BE2C (cell line): ENCODE measurements at regions not wholly inside any gene's neighbourhood (a gene's known extent, or its start where the extent isn't known, plus 50 kb on each side); places are given as distances from the start of the nearest gene placed in this dataset.

ENCODE experiments used
- DNase-seq: peaks from one replicate; pipeline ENCODE4 v3.0.0-alpha.2; 2020
- H3K27me3 ChIP-seq: fragments of 250-450 bp; sonication (Bioruptor Pico); 2 replicates; pipeline ENCODE4 v1.5.1; 2020; ENCODE audit warnings: mild to moderate bottlenecking
- H3K36me3 ChIP-seq: fragments of 250-450 bp; sonication (Bioruptor Pico); 2 replicates; pipeline ENCODE4 v1.5.1; 2020; ENCODE audit warnings: mild to moderate bottlenecking
- H3K4me1 ChIP-seq: fragments of 250-450 bp; sonication (Bioruptor Pico); 2 replicates; pipeline ENCODE4 v1.5.1; 2020
- H3K4me3 ChIP-seq: 2 replicates; pipeline ENCODE4 v1.5.1; 2011; ENCODE audit warnings: low read depth, low read length
- H3K9me3 ChIP-seq: fragments of 250-450 bp; sonication (Bioruptor Pico); 2 replicates; pipeline ENCODE4 v1.5.1; 2020
- TF ChIP-seq, protein P1 (sequence below): IDR thresholded peaks from 2 replicates; pipeline ENCODE4 v1.5.1; 2012; ENCODE audit warnings: mild to moderate bottlenecking, low read depth, low read length

GRCh38 chr14:61866932-61867920 is 105.0 kb downstream of the SNAPC1 start:
- Histone ChIP-seq H3K4me1 (no peaks in the 10 kb centered on the region), H3K4me3 (no peak overlapping the region), H3K36me3 (no peaks in the 10 kb centered on the region), H3K27me3 (peaks cover 26% of the 10 kb centered on the region), H3K9me3 (no peaks in the 10 kb centered on the region)
- TF ChIP-seq, protein P1, sequence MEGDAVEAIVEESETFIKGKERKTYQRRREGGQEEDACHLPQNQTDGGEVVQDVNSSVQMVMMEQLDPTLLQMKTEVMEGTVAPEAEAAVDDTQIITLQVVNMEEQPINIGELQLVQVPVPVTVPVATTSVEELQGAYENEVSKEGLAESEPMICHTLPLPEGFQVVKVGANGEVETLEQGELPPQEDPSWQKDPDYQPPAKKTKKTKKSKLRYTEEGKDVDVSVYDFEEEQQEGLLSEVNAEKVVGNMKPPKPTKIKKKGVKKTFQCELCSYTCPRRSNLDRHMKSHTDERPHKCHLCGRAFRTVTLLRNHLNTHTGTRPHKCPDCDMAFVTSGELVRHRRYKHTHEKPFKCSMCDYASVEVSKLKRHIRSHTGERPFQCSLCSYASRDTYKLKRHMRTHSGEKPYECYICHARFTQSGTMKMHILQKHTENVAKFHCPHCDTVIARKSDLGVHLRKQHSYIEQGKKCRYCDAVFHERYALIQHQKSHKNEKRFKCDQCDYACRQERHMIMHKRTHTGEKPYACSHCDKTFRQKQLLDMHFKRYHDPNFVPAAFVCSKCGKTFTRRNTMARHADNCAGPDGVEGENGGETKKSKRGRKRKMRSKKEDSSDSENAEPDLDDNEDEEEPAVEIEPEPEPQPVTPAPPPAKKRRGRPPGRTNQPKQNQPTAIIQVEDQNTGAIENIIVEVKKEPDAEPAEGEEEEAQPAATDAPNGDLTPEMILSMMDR: no peak
- DNase-seq: no peak

GRCh38 chr14:61868846-61869245 is 106.6 kb downstream of the SNAPC1 start:
- Histone ChIP-seq H3K9me3 (no peaks in the 10 kb centered on the region), H3K4me3 (no peak overlapping the region), H3K4me1 (no peaks in the 10 kb centered on the region), H3K36me3 (no peaks in the 10 kb centered on the region), H3K27me3 (peaks cover 34% of the 10 kb centered on the region)
- TF ChIP-seq, protein P1: no peak
- no peak for DNase-seq

GRCh38 chr14:61870163-61870562 is 107.9 kb downstream of the SNAPC1 start:
- Histone ChIP-seq H3K36me3 (no peaks in the 10 kb centered on the region), H3K27me3 (peaks cover 45% of the 10 kb centered on the region), H3K9me3 (no peaks in the 10 kb centered on the region), H3K4me3 (no peak overlapping the region), H3K4me1 (no peaks in the 10 kb centered on the region)
- no peak for DNase-seq
- TF ChIP-seq, protein P1: no peak

DNA sequence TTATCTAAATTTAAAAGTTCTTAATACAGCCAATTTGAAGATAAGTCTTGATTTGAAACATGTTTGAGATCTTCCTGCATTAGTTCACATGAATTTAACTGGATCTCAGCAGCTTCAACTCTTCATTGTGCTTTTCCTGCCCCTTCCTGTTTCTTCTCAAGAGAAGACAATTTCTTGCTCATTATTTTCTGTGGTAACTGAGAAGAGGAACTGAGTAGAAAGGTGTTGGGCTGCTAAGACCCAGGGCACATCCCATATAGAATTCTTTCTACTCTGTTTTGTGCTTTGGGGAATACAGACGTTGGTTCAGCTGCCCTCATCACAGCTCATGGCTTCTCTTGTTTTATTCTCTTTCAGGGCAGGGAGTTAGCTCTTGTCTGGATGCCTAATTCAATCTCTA is 110.2 kb downstream of the SNAPC1 start:
- Histone ChIP-seq H3K4me3 (no peak overlapping the region), H3K9me3 (no peaks in the 10 kb centered on the region), H3K4me1 (no peaks in the 10 kb centered on the region), H3K36me3 (no peaks in the 10 kb centered on the region), H3K27me3 (peaks cover 54% of the 10 kb centered on the region)
- no peak for DNase-seq
- TF ChIP-seq, protein P1: no peak

GRCh38 chr14:61875483-61875882 is 113.3 kb downstream of the SNAPC1 start:
- Histone ChIP-seq H3K36me3 (no peaks in the 10 kb centered on the region), H3K9me3 (no peaks in the 10 kb centered on the region), H3K4me3 (no peak overlapping the region), H3K4me1 (no peaks in the 10 kb centered on the region), H3K27me3 (peaks cover 58% of the 10 kb centered on the region)
- DNase-seq: no peak
- TF ChIP-seq, protein P1: no peak
